ENCODE measurements at regions not wholly inside any gene's neighbourhood (a gene's known extent, or its start where the extent isn't known, plus 50 kb on each side); places are given as distances from the start of the nearest gene placed in this dataset.

DNA sequence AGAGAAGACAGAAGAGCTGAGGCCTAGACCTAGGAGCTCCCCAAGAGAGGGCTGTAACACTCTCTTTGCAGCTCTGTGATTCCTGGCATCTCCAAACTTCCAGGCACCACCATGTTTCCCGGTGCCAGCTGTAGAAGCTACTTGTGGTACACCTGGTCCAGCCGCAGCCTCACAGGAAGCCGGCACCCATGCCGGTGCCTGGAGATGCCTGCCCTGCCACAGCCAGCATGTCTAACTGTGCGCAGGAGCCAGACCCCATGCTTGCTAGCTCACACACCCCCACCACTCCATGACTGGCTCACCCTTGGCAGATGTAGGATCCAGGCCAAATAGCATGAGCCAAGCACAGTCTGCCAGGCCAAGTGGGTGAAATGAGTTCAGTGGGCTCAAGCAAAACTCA, 211.7 kb upstream of the GNAI1 start:
- TF ChIP-seq POLR2A (IDR thresholded peaks at IDR 0.05): no peak
- TF ChIP-seq, protein P1, sequence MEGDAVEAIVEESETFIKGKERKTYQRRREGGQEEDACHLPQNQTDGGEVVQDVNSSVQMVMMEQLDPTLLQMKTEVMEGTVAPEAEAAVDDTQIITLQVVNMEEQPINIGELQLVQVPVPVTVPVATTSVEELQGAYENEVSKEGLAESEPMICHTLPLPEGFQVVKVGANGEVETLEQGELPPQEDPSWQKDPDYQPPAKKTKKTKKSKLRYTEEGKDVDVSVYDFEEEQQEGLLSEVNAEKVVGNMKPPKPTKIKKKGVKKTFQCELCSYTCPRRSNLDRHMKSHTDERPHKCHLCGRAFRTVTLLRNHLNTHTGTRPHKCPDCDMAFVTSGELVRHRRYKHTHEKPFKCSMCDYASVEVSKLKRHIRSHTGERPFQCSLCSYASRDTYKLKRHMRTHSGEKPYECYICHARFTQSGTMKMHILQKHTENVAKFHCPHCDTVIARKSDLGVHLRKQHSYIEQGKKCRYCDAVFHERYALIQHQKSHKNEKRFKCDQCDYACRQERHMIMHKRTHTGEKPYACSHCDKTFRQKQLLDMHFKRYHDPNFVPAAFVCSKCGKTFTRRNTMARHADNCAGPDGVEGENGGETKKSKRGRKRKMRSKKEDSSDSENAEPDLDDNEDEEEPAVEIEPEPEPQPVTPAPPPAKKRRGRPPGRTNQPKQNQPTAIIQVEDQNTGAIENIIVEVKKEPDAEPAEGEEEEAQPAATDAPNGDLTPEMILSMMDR (IDR thresholded peaks at IDR 0.05): no peak
